Ascending aorta (tissue), 2 donors: ENCODE measurements at regions not wholly inside any gene's neighbourhood (a gene's known extent, or its start where the extent isn't known, plus 50 kb on each side); places are given as distances from the start of the nearest gene placed in this dataset.

Source experiments
- DNase-seq, 2 donors: peaks; one replicate each; pipeline ENCODE4 v3.0.0-alpha.2; 2019; ENCODE audit warnings: low spot score in 2 of 2
- H3K27ac ChIP-seq, 2 donors: fragments of 200-600 bp; sonication (generic); one replicate each; pipeline ENCODE4 v1.5.1; 2016 to 2017; ENCODE audit warnings: mild to moderate bottlenecking in 1 of 2
- H3K27me3 ChIP-seq: fragments of 200-600 bp; sonication (generic); one replicate; pipeline ENCODE4 v1.5.1; 2017
- H3K36me3 ChIP-seq, 2 donors: fragments of 200-600 bp; sonication (generic); one replicate each; pipeline ENCODE4 v1.5.1; 2016
- H3K4me1 ChIP-seq, 2 donors: fragments of 200-600 bp; sonication (generic); one replicate each; pipeline ENCODE4 v1.5.1; 2016 to 2017; ENCODE audit warnings: mild to moderate bottlenecking in 1 of 2
- H3K4me3 ChIP-seq, 2 donors: fragments of 200-600 bp; sonication (generic); one replicate each; pipeline ENCODE4 v1.5.1; 2016 to 2017; ENCODE audit warnings: mild to moderate bottlenecking in 1 of 2
- H3K9me3 ChIP-seq, 2 donors: fragments of 200-600 bp; sonication (generic); one replicate each; pipeline ENCODE4 v1.5.1; 2016
- intact Hi-C: fragments of 100-400 bp; cut with DNase I; formaldehyde crosslinking; loops from one replicate; pipeline ENCODE4 v1.15.1; 2023
- TF ChIP-seq, protein P1 (sequence below), 3 experiments: fragments of 200-600 bp in 2 of 3; fragments of 450-650 bp in 1 of 3; sonication (generic) in 2 of 3; IDR thresholded peaks; one replicate each; pipeline ENCODE4 v1.5.1; 2016 to 2019; ENCODE audit warnings: antibody characterized with exemption in 3 of 3, mild to moderate bottlenecking in 1 of 3, moderate library complexity in 1 of 3

DNA sequence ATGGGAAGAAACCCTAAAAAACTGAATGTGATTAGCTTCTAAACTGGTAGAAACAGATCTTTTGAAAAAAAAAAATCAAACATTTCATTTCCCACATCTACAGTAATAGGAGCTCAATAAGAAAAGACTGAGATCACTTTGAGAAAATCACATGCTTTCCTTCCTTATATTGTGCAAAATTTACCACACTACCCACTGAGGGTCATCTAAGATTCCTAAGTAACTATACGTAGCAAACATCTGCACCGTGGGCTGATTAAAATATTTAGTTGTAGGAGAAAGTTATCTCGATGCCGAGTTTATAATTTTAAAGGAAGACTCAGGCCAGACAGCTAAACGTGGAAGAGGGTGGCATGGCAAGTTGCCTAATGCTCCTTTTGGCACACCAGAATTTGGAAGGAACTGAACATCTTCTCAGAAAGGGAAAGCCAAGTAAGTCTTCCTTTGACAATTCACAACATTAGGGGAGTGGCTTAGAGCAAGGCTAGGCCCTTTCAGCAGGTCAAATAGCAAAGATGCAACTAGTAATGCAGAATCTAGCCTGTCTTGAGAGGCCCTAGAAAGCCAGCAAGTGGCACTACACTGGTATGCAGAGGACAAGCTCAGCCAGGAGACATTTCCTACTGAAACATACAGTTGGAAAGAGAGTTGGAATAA lies 128.0 kb downstream of the TMA16 start:
- no peaks in the 10 kb centered on the region for H3K27me3 ChIP-seq
- intact Hi-C loops, result no loop called here
- no peaks in the 10 kb centered on the region for H3K9me3 ChIP-seq
- no peaks in the 10 kb centered on the region for H3K4me1 ChIP-seq
- TF ChIP-seq, protein P1, sequence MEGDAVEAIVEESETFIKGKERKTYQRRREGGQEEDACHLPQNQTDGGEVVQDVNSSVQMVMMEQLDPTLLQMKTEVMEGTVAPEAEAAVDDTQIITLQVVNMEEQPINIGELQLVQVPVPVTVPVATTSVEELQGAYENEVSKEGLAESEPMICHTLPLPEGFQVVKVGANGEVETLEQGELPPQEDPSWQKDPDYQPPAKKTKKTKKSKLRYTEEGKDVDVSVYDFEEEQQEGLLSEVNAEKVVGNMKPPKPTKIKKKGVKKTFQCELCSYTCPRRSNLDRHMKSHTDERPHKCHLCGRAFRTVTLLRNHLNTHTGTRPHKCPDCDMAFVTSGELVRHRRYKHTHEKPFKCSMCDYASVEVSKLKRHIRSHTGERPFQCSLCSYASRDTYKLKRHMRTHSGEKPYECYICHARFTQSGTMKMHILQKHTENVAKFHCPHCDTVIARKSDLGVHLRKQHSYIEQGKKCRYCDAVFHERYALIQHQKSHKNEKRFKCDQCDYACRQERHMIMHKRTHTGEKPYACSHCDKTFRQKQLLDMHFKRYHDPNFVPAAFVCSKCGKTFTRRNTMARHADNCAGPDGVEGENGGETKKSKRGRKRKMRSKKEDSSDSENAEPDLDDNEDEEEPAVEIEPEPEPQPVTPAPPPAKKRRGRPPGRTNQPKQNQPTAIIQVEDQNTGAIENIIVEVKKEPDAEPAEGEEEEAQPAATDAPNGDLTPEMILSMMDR (IDR thresholded peaks at IDR 0.05), result no peak
- no peak for DNase-seq
- H3K36me3 ChIP-seq, result no peaks in the 10 kb centered on the region
- no peak overlapping the region for H3K27ac ChIP-seq
- H3K4me3 ChIP-seq, result no peak overlapping the region

DNA sequence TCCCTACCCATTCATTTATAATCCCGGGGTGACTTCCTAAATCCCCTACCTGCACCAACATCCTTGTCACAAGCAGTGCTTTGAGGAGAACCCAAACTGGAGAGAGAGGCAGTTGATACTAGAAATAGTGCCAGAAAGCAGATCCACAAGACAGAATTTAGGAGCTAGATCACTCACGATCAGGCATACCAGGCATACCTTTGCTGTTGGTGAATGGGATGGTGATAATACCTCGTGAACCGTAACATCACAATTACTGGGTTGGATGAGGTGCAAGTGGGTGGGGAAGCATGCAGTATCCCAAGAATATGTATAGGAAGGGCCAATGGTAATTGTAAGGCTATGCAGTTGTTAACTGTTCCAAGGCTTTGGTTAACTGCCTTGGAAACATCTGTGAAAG lies 129.3 kb downstream of the TMA16 start:
- H3K27me3 ChIP-seq, result no peaks in the 10 kb centered on the region
- H3K4me3 ChIP-seq, result no peak overlapping the region
- H3K9me3 ChIP-seq, result no peaks in the 10 kb centered on the region
- no peaks in the 10 kb centered on the region for H3K4me1 ChIP-seq
- no peak overlapping the region for H3K27ac ChIP-seq
- no peak for DNase-seq
- H3K36me3 ChIP-seq, result no peaks in the 10 kb centered on the region
- TF ChIP-seq, protein P1 (IDR thresholded peaks at IDR 0.05), result no peak
- intact Hi-C loops, result no loop called here

DNA sequence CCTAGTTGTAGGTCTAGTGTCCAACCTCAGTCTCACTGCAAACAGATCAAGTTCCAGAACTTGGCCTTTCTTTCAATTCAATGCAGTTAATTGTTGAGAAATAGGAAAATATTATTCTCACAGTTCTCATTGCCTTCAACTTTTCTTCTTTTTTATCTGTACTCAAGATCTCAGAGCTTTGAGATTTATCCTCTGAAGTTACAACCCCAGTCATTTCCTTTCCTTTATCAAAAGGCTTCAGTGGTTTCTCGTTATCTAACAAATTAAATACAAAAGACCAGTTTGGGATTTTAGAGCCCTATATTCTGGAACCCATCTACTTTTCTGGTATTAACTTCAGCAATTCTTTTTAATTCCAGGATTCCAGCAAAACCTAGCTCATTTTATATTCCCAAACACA lies 130.2 kb downstream of the TMA16 start:
- Histone ChIP-seq H3K4me1 (no peaks in the 10 kb centered on the region), H3K9me3 (no peaks in the 10 kb centered on the region), H3K4me3 (no peak overlapping the region), H3K27me3 (no peaks in the 10 kb centered on the region), H3K27ac (no peak overlapping the region), H3K36me3 (no peaks in the 10 kb centered on the region)
- TF ChIP-seq, protein P1 (IDR thresholded peaks at IDR 0.05), result no peak
- intact Hi-C loops, result no loop called here
- DNase-seq, result no peak

- Histone ChIP-seq H3K4me1 (no peaks in the 10 kb centered on the region), H3K27me3 (no peaks in the 10 kb centered on the region), H3K9me3 (no peaks in the 10 kb centered on the region), H3K4me3 (no peak overlapping the region), H3K27ac (no peak overlapping the region), H3K36me3 (no peaks in the 10 kb centered on the region)
- TF ChIP-seq, protein P1 (IDR thresholded peaks at IDR 0.05), result no peak
- intact Hi-C loops, result no loop called here
- DNase-seq, result no peak
These were observed 136.8 kb downstream of the TMA16 start for GRCh38 chr4:163631288-163631687.

- no peak overlapping the region for H3K4me3 ChIP-seq
- H3K27me3 ChIP-seq, result no peaks in the 10 kb centered on the region
- intact Hi-C loops, result no loop called here
- no peaks in the 10 kb centered on the region for H3K9me3 ChIP-seq
- no peaks in the 10 kb centered on the region for H3K36me3 ChIP-seq
- no peak overlapping the region for H3K27ac ChIP-seq
- TF ChIP-seq, protein P1 (IDR thresholded peaks at IDR 0.05), result no peak
- no peak for DNase-seq
- H3K4me1 ChIP-seq, result no peaks in the 10 kb centered on the region
These were observed 144.4 kb downstream of the TMA16 start for GRCh38 chr4:163638909-163639308.
